Stimulated activated CD8-positive, alpha-beta memory T cell treated with anti-CD3 and anti-CD28 coated beads, Interleukin-7, amount 100 ng/mL, for 24 hours (primary cell): ENCODE measurements at regions not wholly inside any gene's neighbourhood (a gene's known extent, or its start where the extent isn't known, plus 50 kb on each side); places are given as distances from the start of the nearest gene placed in this dataset.

Experiments used
- DNase-seq: peaks from one replicate; pipeline ENCODE4 v3.0.0-alpha.2; 2020; ENCODE audit warnings: low read depth

GRCh38 chr10:36301539-36301938 lies 659.4 kb upstream of the FZD8 start:
- DNase-seq, result no peak

GRCh38 chr10:36301139-36301538 lies 659.0 kb upstream of the FZD8 start:
- DNase-seq, result no peak

- DNase-seq, result no peak
Measured at GRCh38 chr10:36283827-36284226, 641.7 kb upstream of the FZD8 start.

- no peak for DNase-seq
Measured at GRCh38 chr10:36281831-36282331, 639.8 kb upstream of the FZD8 start.

- no peak for DNase-seq
Measured at GRCh38 chr10:36280890-36281499, 638.9 kb upstream of the FZD8 start.

- no peak for DNase-seq
Measured at GRCh38 chr10:36280321-36280741, 638.2 kb upstream of the FZD8 start.

GRCh38 chr10:36278176-36278575 lies 636.1 kb upstream of the FZD8 start:
- DNase-seq, result no peak

- no peak for DNase-seq
Measured at GRCh38 chr10:36277459-36277858, 635.4 kb upstream of the FZD8 start.

GRCh38 chr10:36271627-36272340 lies 629.7 kb upstream of the FZD8 start:
- no peak for DNase-seq

- no peak for DNase-seq
Measured at GRCh38 chr10:36269222-36269621, 627.1 kb upstream of the FZD8 start.

GRCh38 chr10:36266923-36267322 lies 624.8 kb upstream of the FZD8 start:
- no peak for DNase-seq

GRCh38 chr10:36265741-36266140 lies 623.6 kb upstream of the FZD8 start:
- no peak for DNase-seq

GRCh38 chr10:36263871-36264270 lies 621.8 kb upstream of the FZD8 start:
- DNase-seq, result no peak

GRCh38 chr10:36256948-36257356 lies 614.9 kb upstream of the FZD8 start:
- DNase-seq, result no peak

- no peak for DNase-seq
Measured at GRCh38 chr10:36256166-36256565, 614.1 kb upstream of the FZD8 start.

- no peak for DNase-seq
Measured at GRCh38 chr10:36254199-36254598, 612.1 kb upstream of the FZD8 start.

GRCh38 chr10:36253731-36254130 lies 611.6 kb upstream of the FZD8 start:
- no peak for DNase-seq

- no peak for DNase-seq
Measured at GRCh38 chr10:36251068-36251467, 609.0 kb upstream of the FZD8 start.

- DNase-seq, result no peak
Measured at GRCh38 chr10:36248304-36248981, 606.3 kb upstream of the FZD8 start.

GRCh38 chr10:36247478-36247877 lies 605.4 kb upstream of the FZD8 start:
- no peak for DNase-seq

GRCh38 chr10:36236931-36237330 lies 594.8 kb upstream of the FZD8 start:
- no peak for DNase-seq

- no peak for DNase-seq
Measured at GRCh38 chr10:36236341-36236740, 594.2 kb upstream of the FZD8 start.

- DNase-seq, result no peak
Measured at GRCh38 chr10:36232935-36233334, 590.8 kb upstream of the FZD8 start.
